GM12873 (cell line): ENCODE measurements at regions not wholly inside any gene's neighbourhood (a gene's known extent, or its start where the extent isn't known, plus 50 kb on each side); places are given as distances from the start of the nearest gene placed in this dataset.

Experiments used
- TF ChIP-seq, protein P1 (sequence below): IDR thresholded peaks from 2 replicates; pipeline ENCODE4 v1.5.1; 2012; ENCODE audit warnings: low read depth, mild to moderate bottlenecking, moderate library complexity, low read length, control low read depth; ENCODE audit not compliant: insufficient read depth; ENCODE audit errors: missing control alignments

- TF ChIP-seq, protein P1, sequence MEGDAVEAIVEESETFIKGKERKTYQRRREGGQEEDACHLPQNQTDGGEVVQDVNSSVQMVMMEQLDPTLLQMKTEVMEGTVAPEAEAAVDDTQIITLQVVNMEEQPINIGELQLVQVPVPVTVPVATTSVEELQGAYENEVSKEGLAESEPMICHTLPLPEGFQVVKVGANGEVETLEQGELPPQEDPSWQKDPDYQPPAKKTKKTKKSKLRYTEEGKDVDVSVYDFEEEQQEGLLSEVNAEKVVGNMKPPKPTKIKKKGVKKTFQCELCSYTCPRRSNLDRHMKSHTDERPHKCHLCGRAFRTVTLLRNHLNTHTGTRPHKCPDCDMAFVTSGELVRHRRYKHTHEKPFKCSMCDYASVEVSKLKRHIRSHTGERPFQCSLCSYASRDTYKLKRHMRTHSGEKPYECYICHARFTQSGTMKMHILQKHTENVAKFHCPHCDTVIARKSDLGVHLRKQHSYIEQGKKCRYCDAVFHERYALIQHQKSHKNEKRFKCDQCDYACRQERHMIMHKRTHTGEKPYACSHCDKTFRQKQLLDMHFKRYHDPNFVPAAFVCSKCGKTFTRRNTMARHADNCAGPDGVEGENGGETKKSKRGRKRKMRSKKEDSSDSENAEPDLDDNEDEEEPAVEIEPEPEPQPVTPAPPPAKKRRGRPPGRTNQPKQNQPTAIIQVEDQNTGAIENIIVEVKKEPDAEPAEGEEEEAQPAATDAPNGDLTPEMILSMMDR = peak; percentile 43
These were observed 103.6 kb downstream of the RTL3 start for GRCh38 chrX:78555401-78555980.

GRCh38 chrX:78548012-78548411 lies 111.1 kb downstream of the RTL3 start:
- TF ChIP-seq, protein P1 = no peak

DNA sequence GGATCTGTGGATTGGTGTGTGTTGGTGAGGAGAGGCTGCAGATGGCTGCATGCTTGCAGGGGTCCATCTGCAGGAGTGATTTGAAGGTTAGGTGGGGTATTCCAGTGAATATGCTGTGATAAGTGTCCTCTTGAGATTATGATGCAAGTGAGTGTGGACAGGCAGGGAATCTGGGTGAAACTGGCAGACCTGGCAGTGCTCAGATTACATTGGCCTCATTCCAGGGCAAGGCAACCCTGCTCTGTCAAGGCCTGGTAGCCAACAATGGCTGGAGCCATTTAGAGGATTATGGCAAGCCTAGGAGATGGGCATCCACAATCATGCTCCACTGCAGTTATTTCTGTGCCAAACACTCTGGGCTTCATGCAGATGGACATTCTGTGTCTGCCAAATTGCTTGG lies 113.9 kb downstream of the RTL3 start:
- TF ChIP-seq, protein P1 = no peak

DNA sequence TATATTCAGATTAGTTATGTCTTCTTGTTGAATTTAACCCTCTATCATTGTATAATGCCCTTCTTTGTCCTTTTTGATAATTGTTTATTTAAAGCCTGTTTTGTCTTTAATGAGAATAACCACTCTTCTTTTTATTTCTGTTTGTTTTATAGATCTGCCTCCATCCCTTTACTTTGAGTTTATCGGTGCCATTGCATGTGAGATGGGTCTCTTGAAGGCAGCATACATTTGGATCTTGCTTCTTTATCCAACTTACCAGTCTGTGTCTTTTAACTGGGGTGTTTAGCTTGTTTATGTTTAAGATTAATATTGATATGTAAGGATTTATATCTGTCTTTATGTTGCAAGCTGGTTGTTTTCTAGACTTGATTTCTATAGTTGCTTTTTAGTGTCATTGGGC lies 115.8 kb downstream of the RTL3 start:
- TF ChIP-seq, protein P1 = no peak

DNA sequence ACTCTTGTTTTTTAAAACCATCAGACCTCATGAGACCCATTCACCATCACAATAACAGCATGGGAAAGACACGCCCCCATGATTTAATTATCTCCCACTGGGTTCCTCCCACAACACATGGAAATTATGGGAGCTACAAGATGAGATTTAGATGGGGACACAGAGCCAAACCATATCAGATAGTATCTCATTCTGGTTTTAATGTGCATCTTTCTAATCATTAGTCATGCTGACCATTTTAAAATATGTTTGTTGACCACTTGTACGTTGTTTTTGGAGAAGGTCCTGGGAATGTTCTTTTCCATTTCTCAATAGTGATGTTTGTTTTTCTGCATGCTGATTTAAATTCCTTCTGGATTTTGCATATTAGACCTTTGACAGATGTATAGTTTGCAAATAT lies 119.0 kb downstream of the RTL3 start:
- TF ChIP-seq, protein P1 = no peak

- TF ChIP-seq, protein P1 = no peak
These were observed 124.9 kb downstream of the RTL3 start for GRCh38 chrX:78534221-78534620.

- TF ChIP-seq, protein P1 = no peak
These were observed 126.8 kb downstream of the RTL3 start for GRCh38 chrX:78532363-78532762.
